B cell (primary cell): ENCODE measurements at regions not wholly inside any gene's neighbourhood (a gene's known extent, or its start where the extent isn't known, plus 50 kb on each side); places are given as distances from the start of the nearest gene placed in this dataset.

ENCODE experiments used
- ATAC-seq: fragments of 200-7000 bp; cut with Tn5 transposase; one replicate; pipeline ENCODE4 v1.10.0; 2021; ENCODE audit warnings: low read depth, mild to moderate bottlenecking, moderate number of reproducible peaks, moderate library complexity
- CTCF ChIA-PET: fragments of 350-600 bp; sonication (Branson Sonifier 250); formaldehyde crosslinking; loops from one replicate; lab custom pipeline; 2021; ENCODE audit warnings: antibody characterized with exemption, inconsistent platforms; lab: Charles Lee
- POLR2A ChIA-PET: fragments of 350-600 bp; sonication (Branson Sonifier 250); formaldehyde crosslinking; loops from one replicate; lab custom pipeline; 2021; ENCODE audit warnings: antibody characterized with exemption; lab: Charles Lee
- DNase-seq: peaks from one replicate; pipeline ENCODE4 v3.0.0; 2013
- H2AFZ ChIP-seq: 2 replicates; pipeline ENCODE4 v1.6.1; 2012; ENCODE audit warnings: mild to moderate bottlenecking, low read depth, low read length; ENCODE audit not compliant: insufficient read depth, poor library complexity, severe bottlenecking
- H3K27ac ChIP-seq, 2 donors: 1 replicate in 1 of 2; 2 replicates in 1 of 2; pipeline ENCODE4 v1.5.1; 2012 to 2013; ENCODE audit warnings: low read length in 2 of 2, mild to moderate bottlenecking in 2 of 2, moderate library complexity in 1 of 2
- H3K27me3 ChIP-seq, 4 experiments: fragments of 200-600 bp in 1 of 4; sonication (generic) in 1 of 4; replicated peaks in 1 of 4; 1 replicate in 2 of 4; 2 replicates in 2 of 4; pipeline versions ENCODE4 v1.6.1 to v1.7.0; 2013 to 2016; ENCODE audit warnings: low read length in 3 of 4, mild to moderate bottlenecking in 2 of 4, mixed read lengths in 1 of 4, moderate library complexity in 1 of 4; ENCODE audit not compliant: insufficient read depth in 4 of 4, control insufficient read depth in 3 of 4; ENCODE audit errors: control extremely low read depth in 1 of 4
- H3K36me3 ChIP-seq, 2 experiments: replicated peaks in 1 of 2; 1 replicate in 1 of 2; 2 replicates in 1 of 2; pipeline versions ENCODE4 v1.6.1 to v1.7.1; 2013; ENCODE audit warnings: low read length in 1 of 2; ENCODE audit not compliant: insufficient read depth in 2 of 2, control insufficient read depth in 1 of 2; ENCODE audit errors: control extremely low read depth in 1 of 2, extremely low read depth in 1 of 2
- H3K4me1 ChIP-seq, 2 donors: fragments of 200-600 bp in 1 of 2; sonication (generic) in 1 of 2; 1 replicate in 1 of 2; 2 replicates in 1 of 2; pipeline versions ENCODE4 v1.5.1 to v1.6.1; 2013 to 2017; ENCODE audit warnings: low read length in 2 of 2; ENCODE audit not compliant: control insufficient read depth in 2 of 2, insufficient read depth in 2 of 2
- H3K4me2 ChIP-seq: replicated peaks from 2 replicates; pipeline ENCODE3; 2012; ENCODE audit warnings: mild to moderate bottlenecking, low read depth, low read length; ENCODE audit not compliant: poor library complexity, severe bottlenecking
- H3K4me3 ChIP-seq, 5 experiments: fragments of 200-600 bp in 1 of 5; sonication (generic) in 1 of 5; 1 replicate in 3 of 5; 2 replicates in 2 of 5; pipeline versions ENCODE4 v1.5.1 to v1.7.0; 2011 to 2016; ENCODE audit warnings: low read length in 4 of 5, mild to moderate bottlenecking in 4 of 5, low read depth in 2 of 5, control low read depth in 1 of 5, moderate library complexity in 1 of 5; ENCODE audit not compliant: insufficient read depth in 1 of 5; ENCODE audit errors: control extremely low read depth in 1 of 5, extremely low read depth in 1 of 5
- H3K79me2 ChIP-seq: fragments of 200-600 bp; sonication (generic); one replicate; pipeline ENCODE4 v1.6.0; 2016; ENCODE audit warnings: low read length; ENCODE audit not compliant: control insufficient read depth, insufficient read depth
- H3K9ac ChIP-seq: fragments of 200-600 bp; sonication (generic); 2 replicates; pipeline ENCODE4 v1.6.1; 2017; ENCODE audit warnings: mild to moderate bottlenecking, low read length, moderate library complexity
- H3K9me3 ChIP-seq, 3 donors: one replicate each; pipeline versions ENCODE4 v1.6.1 to v1.7.1; 2013; ENCODE audit warnings: low read length in 2 of 3; ENCODE audit not compliant: control insufficient read depth in 2 of 3, insufficient read depth in 1 of 3; ENCODE audit errors: control extremely low read depth in 1 of 3
- H4K20me1 ChIP-seq: 2 replicates; pipeline ENCODE4 v1.6.0; 2012; ENCODE audit warnings: mild to moderate bottlenecking, low read length; ENCODE audit not compliant: insufficient read depth, control insufficient read depth, poor library complexity, severe bottlenecking
- H3K27ac Mint-ChIP-seq: one replicate; pipeline ENCODE4 v1.8.0; 2021; ENCODE audit warnings: mixed read lengths
- H3K27me3 Mint-ChIP-seq: one replicate; pipeline ENCODE4 v1.8.0; 2021; ENCODE audit warnings: mixed read lengths
- H3K4me1 Mint-ChIP-seq: one replicate; pipeline ENCODE4 v1.8.0; 2021; ENCODE audit warnings: mixed read lengths
- H3K4me3 Mint-ChIP-seq: one replicate; pipeline ENCODE4 v1.8.0; 2021; ENCODE audit warnings: mixed read lengths
- H3K9me3 Mint-ChIP-seq: one replicate; pipeline ENCODE4 v1.8.0; 2022; ENCODE audit warnings: mixed read lengths; ENCODE audit not compliant: insufficient read depth
- EZH2 ChIP-seq: IDR thresholded peaks from 2 replicates; pipeline ENCODE4 v1.6.1; 2012; ENCODE audit warnings: borderline replicate concordance, low read depth, mild to moderate bottlenecking, moderate library complexity, low read length; ENCODE audit not compliant: insufficient read depth, poor library complexity, severe bottlenecking
- WGBS: methylation state at CpG from one replicate; pipeline ENCODE4 v1.1.5; 2013; ENCODE audit warnings: missing lambda C conversion rate; ENCODE audit not compliant: insufficient coverage; 5-methylcytosine and 5-hydroxymethylcytosine counted together
- intact Hi-C: fragments of 100-400 bp; cut with micrococcal nuclease; formaldehyde crosslinking; loops from one replicate; pipeline ENCODE4 v1.10.0; 2022
- TF ChIP-seq, protein P1 (sequence below): fragments of 200-600 bp; IDR thresholded peaks from one replicate; pipeline ENCODE4 v1.8.0; 2022; ENCODE audit warnings: antibody characterized with exemption, mild to moderate bottlenecking

DNA sequence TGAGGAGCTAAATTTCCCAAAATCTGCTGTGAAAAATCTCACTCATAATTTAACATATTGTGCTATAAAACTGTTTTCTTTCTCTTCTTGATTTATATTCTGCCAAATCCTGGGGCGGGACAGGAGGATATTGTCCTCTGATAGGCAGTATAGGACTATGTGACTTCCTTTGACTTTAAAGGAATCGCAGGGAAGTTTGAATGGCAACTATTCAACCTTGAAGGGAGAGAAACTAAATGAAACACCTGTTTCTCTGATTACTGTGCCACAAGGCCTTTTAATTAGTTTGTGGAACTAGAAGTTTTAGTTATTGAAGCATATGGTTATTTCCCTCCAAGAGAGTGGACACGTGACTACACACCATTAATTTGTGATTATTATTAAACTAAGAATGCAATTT lies 607.4 kb downstream of the GATA3 start:
- no peaks in the 10 kb centered on the region for H3K27me3 Mint-ChIP-seq
- intact Hi-C loops = no loop called here
- H3K4me2 ChIP-seq = no peak overlapping the region
- ChIA-PET POLR2A (no interaction called here), CTCF (no interaction called here)
- H3K36me3 ChIP-seq = no peaks in the 10 kb centered on the region
- no peaks in the 10 kb centered on the region for H3K27me3 ChIP-seq
- no peak overlapping the region for H3K4me3 Mint-ChIP-seq
- H4K20me1 ChIP-seq = no peaks in the 10 kb centered on the region
- H3K9me3 Mint-ChIP-seq = no peaks in the 10 kb centered on the region
- DNase-seq = no peak
- H2AFZ ChIP-seq = no peak overlapping the region
- no peaks in the 10 kb centered on the region for H3K9me3 ChIP-seq
- no peaks in the 10 kb centered on the region for H3K4me1 Mint-ChIP-seq
- H3K4me3 ChIP-seq = no peak overlapping the region
- no peak overlapping the region for H3K27ac ChIP-seq
- H3K27ac Mint-ChIP-seq = no peak overlapping the region
- no peaks in the 10 kb centered on the region for H3K79me2 ChIP-seq
- TF ChIP-seq, protein P1, sequence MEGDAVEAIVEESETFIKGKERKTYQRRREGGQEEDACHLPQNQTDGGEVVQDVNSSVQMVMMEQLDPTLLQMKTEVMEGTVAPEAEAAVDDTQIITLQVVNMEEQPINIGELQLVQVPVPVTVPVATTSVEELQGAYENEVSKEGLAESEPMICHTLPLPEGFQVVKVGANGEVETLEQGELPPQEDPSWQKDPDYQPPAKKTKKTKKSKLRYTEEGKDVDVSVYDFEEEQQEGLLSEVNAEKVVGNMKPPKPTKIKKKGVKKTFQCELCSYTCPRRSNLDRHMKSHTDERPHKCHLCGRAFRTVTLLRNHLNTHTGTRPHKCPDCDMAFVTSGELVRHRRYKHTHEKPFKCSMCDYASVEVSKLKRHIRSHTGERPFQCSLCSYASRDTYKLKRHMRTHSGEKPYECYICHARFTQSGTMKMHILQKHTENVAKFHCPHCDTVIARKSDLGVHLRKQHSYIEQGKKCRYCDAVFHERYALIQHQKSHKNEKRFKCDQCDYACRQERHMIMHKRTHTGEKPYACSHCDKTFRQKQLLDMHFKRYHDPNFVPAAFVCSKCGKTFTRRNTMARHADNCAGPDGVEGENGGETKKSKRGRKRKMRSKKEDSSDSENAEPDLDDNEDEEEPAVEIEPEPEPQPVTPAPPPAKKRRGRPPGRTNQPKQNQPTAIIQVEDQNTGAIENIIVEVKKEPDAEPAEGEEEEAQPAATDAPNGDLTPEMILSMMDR = no peak
- no peak for TF ChIP-seq EZH2
- H3K9ac ChIP-seq = no peak overlapping the region
- no peak for ATAC-seq
- H3K4me1 ChIP-seq = no peaks in the 10 kb centered on the region
- 83% methylated on average over 2 of the region's 3 CpGs for WGBS

DNA sequence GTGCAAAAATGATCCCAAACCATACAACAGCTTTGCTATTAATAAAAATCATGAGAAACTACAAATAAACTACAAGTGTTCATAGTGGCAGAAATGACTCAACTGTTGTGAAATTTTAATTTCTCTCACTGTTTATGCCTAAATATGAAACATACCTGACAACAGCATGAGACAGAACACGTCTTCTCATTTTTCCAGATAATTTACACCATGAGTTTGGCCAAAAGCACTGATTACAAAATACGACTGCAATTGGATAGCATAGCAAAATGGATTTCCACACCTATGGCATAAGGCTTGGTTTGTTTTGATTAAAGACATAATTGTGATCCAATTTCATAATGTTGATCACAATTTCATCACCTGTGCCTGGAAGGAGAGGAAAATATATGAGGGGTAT lies 608.6 kb downstream of the GATA3 start:
- no peaks in the 10 kb centered on the region for H3K27me3 Mint-ChIP-seq
- POLR2A ChIA-PET = no interaction called here
- no peak overlapping the region for H3K9ac ChIP-seq
- no peaks in the 10 kb centered on the region for H3K27me3 ChIP-seq
- DNase-seq = no peak
- H3K9me3 Mint-ChIP-seq = peaks cover 2% of the 10 kb centered on the region
- no peak overlapping the region for H3K27ac ChIP-seq
- no CpG with 5 or more reads among the region's 2 CpGs for WGBS
- CTCF ChIA-PET = no interaction called here
- no peak overlapping the region for H2AFZ ChIP-seq
- no peaks in the 10 kb centered on the region for H3K4me1 ChIP-seq
- no peak overlapping the region for H3K4me2 ChIP-seq
- no peaks in the 10 kb centered on the region for H4K20me1 ChIP-seq
- no peak for ATAC-seq
- no peak overlapping the region for H3K4me3 Mint-ChIP-seq
- no peak overlapping the region for H3K4me3 ChIP-seq
- intact Hi-C loops = no loop called here
- H3K9me3 ChIP-seq = peaks cover 0 to 4% (median 0%) of the 10 kb centered on the region in 3 donors
- H3K4me1 Mint-ChIP-seq = no peaks in the 10 kb centered on the region
- H3K36me3 ChIP-seq = no peaks in the 10 kb centered on the region
- TF ChIP-seq, protein P1 = no peak
- TF ChIP-seq EZH2 = no peak
- H3K79me2 ChIP-seq = no peaks in the 10 kb centered on the region
- H3K27ac Mint-ChIP-seq = no peak overlapping the region
